Upper lobe of right lung (tissue), 1 donor: ENCODE measurements at regions not wholly inside any gene's neighbourhood (a gene's known extent, or its start where the extent isn't known, plus 50 kb on each side); places are given as distances from the start of the nearest gene placed in this dataset.

Experiments
- ATAC-seq: fragments of 200-7000 bp; cut with Tn5 transposase; one replicate; pipeline ENCODE4 v1.9.1; 2020; ENCODE audit warnings: mild to moderate bottlenecking, moderate library complexity
- DNase-seq: peaks from one replicate; pipeline ENCODE4 v3.0.0-alpha.2; 2020
- H3K27ac ChIP-seq: fragments of 200-600 bp; one replicate; pipeline ENCODE4 v1.8.0; 2022
- H3K27me3 ChIP-seq: fragments of 200-600 bp; one replicate; pipeline ENCODE4 v1.8.0; 2022; ENCODE audit warnings: mild to moderate bottlenecking
- H3K36me3 ChIP-seq: fragments of 200-600 bp; one replicate; pipeline ENCODE4 v1.8.0; 2022
- H3K4me1 ChIP-seq: fragments of 200-600 bp; one replicate; pipeline ENCODE4 v1.8.0; 2022
- H3K4me3 ChIP-seq: fragments of 200-600 bp; one replicate; pipeline ENCODE4 v1.8.0; 2022; ENCODE audit warnings: mild to moderate bottlenecking
- H3K9me3 ChIP-seq: fragments of 200-600 bp; one replicate; pipeline ENCODE4 v1.8.0; 2022
- intact Hi-C: fragments of 100-400 bp; cut with DNase I; formaldehyde crosslinking; loops from one replicate; pipeline ENCODE4 v1.11.0; 2022
- TF ChIP-seq, protein P1 (sequence below): fragments of 200-600 bp; IDR thresholded peaks from one replicate; pipeline ENCODE4 v1.8.0; 2022; ENCODE audit warnings: antibody characterized with exemption
- donor health status: DM: no; HTN: yes; CAD: no; lungs with severe emphysema.

DNA sequence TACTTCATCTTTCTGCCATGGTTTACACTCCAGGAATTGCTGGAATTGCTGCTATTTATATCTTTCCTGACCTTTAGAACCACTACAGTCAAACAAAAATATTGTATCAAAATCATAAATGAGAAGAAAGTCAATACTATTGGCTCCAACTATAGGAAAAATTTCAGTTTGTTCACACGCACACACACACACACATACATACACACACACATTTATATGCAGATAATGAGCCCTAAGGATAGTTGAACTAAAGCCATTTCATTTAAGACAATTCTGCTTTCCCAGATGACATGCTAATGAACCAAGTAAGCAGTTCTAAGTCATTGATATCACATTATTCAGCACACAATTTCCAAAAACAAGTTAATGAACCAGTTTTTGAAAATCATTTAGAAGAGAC, 627.3 kb downstream of the PLOD2 start:
- Histone ChIP-seq H3K4me1 (no peaks in the 10 kb centered on the region), H3K4me3 (no peak overlapping the region), H3K36me3 (no peaks in the 10 kb centered on the region), H3K9me3 (no peaks in the 10 kb centered on the region), H3K27me3 (no peaks in the 10 kb centered on the region), H3K27ac (no peak overlapping the region)
- intact Hi-C loops, result no loop called here
- TF ChIP-seq, protein P1, sequence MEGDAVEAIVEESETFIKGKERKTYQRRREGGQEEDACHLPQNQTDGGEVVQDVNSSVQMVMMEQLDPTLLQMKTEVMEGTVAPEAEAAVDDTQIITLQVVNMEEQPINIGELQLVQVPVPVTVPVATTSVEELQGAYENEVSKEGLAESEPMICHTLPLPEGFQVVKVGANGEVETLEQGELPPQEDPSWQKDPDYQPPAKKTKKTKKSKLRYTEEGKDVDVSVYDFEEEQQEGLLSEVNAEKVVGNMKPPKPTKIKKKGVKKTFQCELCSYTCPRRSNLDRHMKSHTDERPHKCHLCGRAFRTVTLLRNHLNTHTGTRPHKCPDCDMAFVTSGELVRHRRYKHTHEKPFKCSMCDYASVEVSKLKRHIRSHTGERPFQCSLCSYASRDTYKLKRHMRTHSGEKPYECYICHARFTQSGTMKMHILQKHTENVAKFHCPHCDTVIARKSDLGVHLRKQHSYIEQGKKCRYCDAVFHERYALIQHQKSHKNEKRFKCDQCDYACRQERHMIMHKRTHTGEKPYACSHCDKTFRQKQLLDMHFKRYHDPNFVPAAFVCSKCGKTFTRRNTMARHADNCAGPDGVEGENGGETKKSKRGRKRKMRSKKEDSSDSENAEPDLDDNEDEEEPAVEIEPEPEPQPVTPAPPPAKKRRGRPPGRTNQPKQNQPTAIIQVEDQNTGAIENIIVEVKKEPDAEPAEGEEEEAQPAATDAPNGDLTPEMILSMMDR, result no peak
- no peak for DNase-seq
- no peak for ATAC-seq

DNA sequence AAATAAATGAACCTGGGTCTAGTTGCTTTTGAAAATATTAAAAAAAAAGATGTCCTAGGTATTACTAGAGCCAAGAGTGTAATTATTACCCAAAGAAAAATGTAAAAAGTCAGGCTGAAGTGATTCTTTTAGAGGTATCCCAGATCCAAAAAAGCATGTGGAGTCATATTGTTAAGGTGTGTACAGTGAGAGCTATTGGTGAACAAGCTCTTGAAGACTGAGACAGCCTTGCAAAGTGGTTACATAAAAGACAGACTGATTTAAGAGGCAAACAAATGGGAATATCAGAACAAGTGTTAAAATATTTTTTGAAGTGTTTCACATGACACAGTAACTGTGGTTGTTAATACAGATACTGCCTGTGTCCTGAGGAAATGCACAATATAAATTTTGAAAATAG, 624.5 kb downstream of the PLOD2 start:
- Histone ChIP-seq H3K4me3 (no peak overlapping the region), H3K36me3 (no peaks in the 10 kb centered on the region), H3K9me3 (no peaks in the 10 kb centered on the region), H3K4me1 (no peaks in the 10 kb centered on the region), H3K27ac (no peak overlapping the region), H3K27me3 (no peaks in the 10 kb centered on the region)
- intact Hi-C loops, result no loop called here
- ATAC-seq (peak; percentile 28), DNase-seq (no peak)
- TF ChIP-seq, protein P1, result no peak

DNA sequence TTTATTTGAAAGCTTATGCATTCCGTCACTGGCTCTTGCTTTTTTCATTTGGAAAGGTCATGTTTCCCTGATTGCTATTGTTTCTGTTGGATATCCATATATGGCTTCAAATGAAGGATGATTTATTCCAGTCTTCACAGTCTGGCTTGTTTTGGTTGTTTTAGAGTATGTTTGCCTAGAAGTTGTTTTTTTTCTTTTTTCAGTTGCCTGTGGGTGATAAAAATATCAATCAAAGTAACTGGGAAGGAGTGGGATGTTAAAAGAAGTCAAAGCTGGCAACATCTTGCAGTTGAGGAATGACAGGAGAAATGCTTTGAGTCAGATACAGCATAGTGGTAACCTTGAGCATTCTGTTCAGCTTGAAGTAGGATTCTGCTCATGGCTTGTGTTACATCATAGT, 610.5 kb downstream of the PLOD2 start:
- TF ChIP-seq, protein P1, result no peak
- intact Hi-C loops, result no loop called here
- no peak for DNase-seq

DNA sequence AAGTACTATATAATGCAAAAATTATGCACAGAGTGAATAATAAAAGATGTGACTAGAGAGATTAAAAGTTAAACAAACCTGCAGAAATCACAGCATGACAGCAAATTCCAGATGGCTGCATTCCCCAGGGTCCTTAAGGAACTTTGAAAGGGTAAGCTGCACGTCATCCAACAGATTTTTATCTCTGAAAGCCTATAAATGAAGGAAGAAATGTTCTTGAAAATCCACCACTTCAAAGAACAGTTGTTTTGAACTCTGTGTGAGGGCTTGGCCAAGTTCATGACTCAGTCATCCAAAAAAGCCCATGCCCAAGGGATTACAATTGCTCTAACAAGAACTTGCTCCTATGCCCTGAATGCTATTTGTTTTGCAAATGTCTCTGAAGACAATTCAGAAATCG, 603.6 kb downstream of the PLOD2 start:
- intact Hi-C loops, result no loop called here
- TF ChIP-seq, protein P1, result no peak

More for the DNA sequence above, 610.5 kb downstream of the PLOD2 start:
- Histone ChIP-seq H3K27ac (no peak overlapping the region), H3K9me3 (no peaks in the 10 kb centered on the region), H3K4me1 (no peaks in the 10 kb centered on the region), H3K36me3 (no peaks in the 10 kb centered on the region), H3K4me3 (no peak overlapping the region), H3K27me3 (no peaks in the 10 kb centered on the region)
- no peak for ATAC-seq

DNA sequence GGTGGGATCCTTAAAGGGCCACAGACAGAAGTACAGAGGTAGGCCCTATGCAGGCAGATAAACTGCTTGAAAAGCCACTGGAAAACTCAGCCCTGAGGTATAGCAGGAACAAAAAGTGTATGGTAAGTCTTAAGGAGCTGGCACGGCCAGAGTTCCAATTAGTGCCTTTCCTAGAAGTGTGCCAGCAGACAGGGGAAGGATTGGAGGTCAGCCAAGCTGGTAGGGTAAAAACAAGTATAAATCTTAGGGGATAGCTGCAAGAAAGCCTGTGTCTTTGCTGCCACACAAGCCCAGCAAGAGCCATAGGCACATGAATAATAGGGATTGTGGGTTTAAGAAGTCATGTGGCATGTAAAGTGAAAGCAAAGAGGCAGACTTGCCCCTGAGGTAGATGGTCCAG, 582.5 kb downstream of the PLOD2 start:
- H3K27ac ChIP-seq, result no peak overlapping the region
- intact Hi-C loops, result no loop called here
- H3K36me3 ChIP-seq, result no peaks in the 10 kb centered on the region
- H3K4me1 ChIP-seq, result no peaks in the 10 kb centered on the region
- ATAC-seq, result no peak
- no peaks in the 10 kb centered on the region for H3K9me3 ChIP-seq
- DNase-seq, result no peak
- no peak overlapping the region for H3K4me3 ChIP-seq
- no peaks in the 10 kb centered on the region for H3K27me3 ChIP-seq
- TF ChIP-seq, protein P1, result no peak

More for the DNA sequence above, 603.6 kb downstream of the PLOD2 start:
- H3K36me3 ChIP-seq, result no peaks in the 10 kb centered on the region
- no peak overlapping the region for H3K27ac ChIP-seq
- H3K27me3 ChIP-seq, result no peaks in the 10 kb centered on the region
- H3K4me1 ChIP-seq, result no peaks in the 10 kb centered on the region
- no peaks in the 10 kb centered on the region for H3K9me3 ChIP-seq
- no peak for ATAC-seq
- H3K4me3 ChIP-seq, result no peak overlapping the region
- DNase-seq, result no peak

DNA sequence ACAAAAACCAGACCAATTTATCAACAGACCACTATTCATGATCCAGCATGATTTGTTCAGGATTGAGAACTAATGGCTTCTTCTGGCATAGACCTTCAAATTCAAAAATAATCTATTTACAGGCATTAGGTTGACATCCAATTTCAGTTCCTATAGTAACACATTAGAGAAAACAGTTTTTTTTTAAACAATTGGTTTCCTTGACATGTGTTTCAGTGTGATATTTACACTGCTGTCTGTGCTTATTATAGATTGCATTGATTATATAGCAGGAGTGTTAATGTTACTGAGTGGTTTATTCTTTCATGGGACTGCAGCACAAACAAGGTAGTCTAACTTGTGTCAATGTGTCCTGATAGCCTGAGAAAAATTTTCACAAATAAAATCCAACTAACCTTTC, 579.3 kb downstream of the PLOD2 start:
- no peak for ATAC-seq
- TF ChIP-seq, protein P1, result no peak
- Histone ChIP-seq H3K27me3 (no peaks in the 10 kb centered on the region), H3K36me3 (no peaks in the 10 kb centered on the region), H3K27ac (no peak overlapping the region), H3K9me3 (no peaks in the 10 kb centered on the region), H3K4me1 (no peaks in the 10 kb centered on the region), H3K4me3 (no peak overlapping the region)
- intact Hi-C loops, result no loop called here
- no peak for DNase-seq
